Activated naive CD8-positive, alpha-beta T cell treated with anti-CD3 and anti-CD28 coated beads, Interleukin-2, amount 10 ng/mL, durations not matched to agents 7 days and 5 days (primary cell): ENCODE measurements at regions not wholly inside any gene's neighbourhood (a gene's known extent, or its start where the extent isn't known, plus 50 kb on each side); places are given as distances from the start of the nearest gene placed in this dataset.

Experiments
- ATAC-seq: fragments of 150-1000 bp; cut with Tn5 transposase; one replicate; pipeline ENCODE4 v1.10.0; 2021; ENCODE audit warnings: low read depth, moderate library complexity
- POLR2A ChIA-PET: fragments of 350-600 bp; sonication (Branson Sonifier 250); formaldehyde crosslinking; loops from one replicate; lab custom pipeline; 2021; ENCODE audit warnings: antibody characterized with exemption; lab: Charles Lee
- DNase-seq: peaks from one replicate; pipeline ENCODE4 v3.0.0; 2021
- H3K27ac Mint-ChIP-seq: one replicate; pipeline ENCODE4 v1.8.0; 2022; ENCODE audit warnings: mild to moderate bottlenecking, mixed read lengths
- H3K27me3 Mint-ChIP-seq: one replicate; pipeline ENCODE4 v1.8.0; 2022; ENCODE audit warnings: mild to moderate bottlenecking, moderate library complexity, mixed read lengths
- H3K36me3 Mint-ChIP-seq: one replicate; pipeline ENCODE4 v1.8.0; 2021; ENCODE audit warnings: mild to moderate bottlenecking, mixed read lengths
- H3K4me1 Mint-ChIP-seq: one replicate; pipeline ENCODE4 v1.8.0; 2021; ENCODE audit warnings: mixed read lengths
- H3K4me3 Mint-ChIP-seq: one replicate; pipeline ENCODE4 v1.8.0; 2022; ENCODE audit warnings: mild to moderate bottlenecking, moderate library complexity, mixed read lengths
- H3K9me3 Mint-ChIP-seq: one replicate; pipeline ENCODE4 v1.8.0; 2021; ENCODE audit warnings: mixed read lengths

- H3K4me1 Mint-ChIP-seq = no peaks in the 10 kb centered on the region
- no peaks in the 10 kb centered on the region for H3K9me3 Mint-ChIP-seq
- DNase-seq (no peak), ATAC-seq (no peak)
- peaks cover 2% of the 10 kb centered on the region for H3K27me3 Mint-ChIP-seq
- POLR2A ChIA-PET = no interaction called here
- no peaks in the 10 kb centered on the region for H3K36me3 Mint-ChIP-seq
- H3K4me3 Mint-ChIP-seq = no peak overlapping the region
- H3K27ac Mint-ChIP-seq = no peak overlapping the region
Observed at GRCh38 chr14:94936401-94936892, 166.5 kb upstream of the GSC start.

GRCh38 chr14:94935706-94936300, 165.9 kb upstream of the GSC start:
- ATAC-seq = no peak
- Mint-ChIP-seq H3K27me3 (peaks cover 2% of the 10 kb centered on the region), H3K36me3 (no peaks in the 10 kb centered on the region), H3K9me3 (no peaks in the 10 kb centered on the region), H3K27ac (no peak overlapping the region), H3K4me1 (peaks cover 3% of the 10 kb centered on the region), H3K4me3 (no peak overlapping the region)
- POLR2A ChIA-PET = no interaction called here
- no peak for DNase-seq

- H3K27ac Mint-ChIP-seq = no peak overlapping the region
- no peaks in the 10 kb centered on the region for H3K9me3 Mint-ChIP-seq
- H3K27me3 Mint-ChIP-seq = peaks cover 2% of the 10 kb centered on the region
- no peaks in the 10 kb centered on the region for H3K36me3 Mint-ChIP-seq
- POLR2A ChIA-PET = no interaction called here
- H3K4me1 Mint-ChIP-seq = peaks cover 3% of the 10 kb centered on the region
- DNase-seq (no peak), ATAC-seq (no peak)
- no peak overlapping the region for H3K4me3 Mint-ChIP-seq
Observed at GRCh38 chr14:94934276-94934810, 164.4 kb upstream of the GSC start.

- POLR2A ChIA-PET = no interaction called here
- ATAC-seq = no peak
- DNase-seq = no peak
- Mint-ChIP-seq H3K27ac (no peak overlapping the region), H3K9me3 (no peaks in the 10 kb centered on the region), H3K36me3 (no peaks in the 10 kb centered on the region), H3K4me1 (peaks cover 3% of the 10 kb centered on the region), H3K4me3 (no peak overlapping the region), H3K27me3 (peaks cover 2% of the 10 kb centered on the region)
Observed at GRCh38 chr14:94933486-94933885, 163.6 kb upstream of the GSC start.

GRCh38 chr14:94932589-94932988, 162.7 kb upstream of the GSC start:
- no peak overlapping the region for H3K4me3 Mint-ChIP-seq
- no peaks in the 10 kb centered on the region for H3K9me3 Mint-ChIP-seq
- POLR2A ChIA-PET = no interaction called here
- no peak overlapping the region for H3K27ac Mint-ChIP-seq
- no peak for DNase-seq
- ATAC-seq = no peak
- peaks cover 2% of the 10 kb centered on the region for H3K27me3 Mint-ChIP-seq
- H3K36me3 Mint-ChIP-seq = no peaks in the 10 kb centered on the region
- peaks cover 3% of the 10 kb centered on the region for H3K4me1 Mint-ChIP-seq

- Mint-ChIP-seq H3K9me3 (peaks cover 1% of the 10 kb centered on the region), H3K27me3 (peaks cover 2% of the 10 kb centered on the region), H3K4me3 (no peak overlapping the region), H3K36me3 (no peaks in the 10 kb centered on the region), H3K4me1 (peaks cover 3% of the 10 kb centered on the region), H3K27ac (no peak overlapping the region)
- POLR2A ChIA-PET = no interaction called here
- DNase-seq = no peak
- no peak for ATAC-seq
Observed at GRCh38 chr14:94930690-94931089, 160.8 kb upstream of the GSC start.

GRCh38 chr14:94929354-94929753, 159.4 kb upstream of the GSC start:
- Mint-ChIP-seq H3K4me1 (peaks cover 3% of the 10 kb centered on the region), H3K4me3 (no peak overlapping the region), H3K27me3 (no peaks in the 10 kb centered on the region), H3K9me3 (peaks cover 1% of the 10 kb centered on the region), H3K27ac (no peak overlapping the region), H3K36me3 (no peaks in the 10 kb centered on the region)
- DNase-seq = no peak
- ATAC-seq = no peak
- POLR2A ChIA-PET = no interaction called here

- ATAC-seq (no peak), DNase-seq (no peak)
- H3K27me3 Mint-ChIP-seq = peaks cover 2% of the 10 kb centered on the region
- H3K9me3 Mint-ChIP-seq = peaks cover 1% of the 10 kb centered on the region
- POLR2A ChIA-PET = no interaction called here
- no peak overlapping the region for H3K27ac Mint-ChIP-seq
- no peak overlapping the region for H3K4me3 Mint-ChIP-seq
- no peaks in the 10 kb centered on the region for H3K36me3 Mint-ChIP-seq
- H3K4me1 Mint-ChIP-seq = peaks cover 3% of the 10 kb centered on the region
Observed at GRCh38 chr14:94926176-94926575, 156.3 kb upstream of the GSC start.

GRCh38 chr14:94925416-94926173, 155.7 kb upstream of the GSC start:
- H3K36me3 Mint-ChIP-seq = no peaks in the 10 kb centered on the region
- peaks cover 1% of the 10 kb centered on the region for H3K9me3 Mint-ChIP-seq
- no peaks in the 10 kb centered on the region for H3K4me1 Mint-ChIP-seq
- ATAC-seq (no peak), DNase-seq (no peak)
- H3K4me3 Mint-ChIP-seq = no peak overlapping the region
- no peak overlapping the region for H3K27ac Mint-ChIP-seq
- peaks cover 2% of the 10 kb centered on the region for H3K27me3 Mint-ChIP-seq
- POLR2A ChIA-PET = no interaction called here

- H3K4me1 Mint-ChIP-seq = no peaks in the 10 kb centered on the region
- ATAC-seq = no peak
Observed at GRCh38 chr14:94924189-94924588, 154.3 kb upstream of the GSC start.

GRCh38 chr14:94923786-94924185, 153.9 kb upstream of the GSC start:
- Mint-ChIP-seq H3K4me3 (no peak overlapping the region), H3K27me3 (peaks cover 2% of the 10 kb centered on the region), H3K27ac (no peak overlapping the region), H3K9me3 (peaks cover 1% of the 10 kb centered on the region), H3K4me1 (no peaks in the 10 kb centered on the region), H3K36me3 (no peaks in the 10 kb centered on the region)
- no peak for DNase-seq
- no peak for ATAC-seq
- POLR2A ChIA-PET = no interaction called here

More at GRCh38 chr14:94924189-94924588, 154.3 kb upstream of the GSC start:
- POLR2A ChIA-PET = no interaction called here
- H3K4me3 Mint-ChIP-seq = no peak overlapping the region
- peaks cover 2% of the 10 kb centered on the region for H3K27me3 Mint-ChIP-seq
- peaks cover 1% of the 10 kb centered on the region for H3K9me3 Mint-ChIP-seq
- H3K36me3 Mint-ChIP-seq = no peaks in the 10 kb centered on the region
- no peak overlapping the region for H3K27ac Mint-ChIP-seq
- DNase-seq = no peak

- no peak overlapping the region for H3K27ac Mint-ChIP-seq
- H3K4me3 Mint-ChIP-seq = no peak overlapping the region
- H3K9me3 Mint-ChIP-seq = peaks cover 1% of the 10 kb centered on the region
- no peaks in the 10 kb centered on the region for H3K4me1 Mint-ChIP-seq
- no peak for DNase-seq
- ATAC-seq = no peak
- H3K27me3 Mint-ChIP-seq = peaks cover 2% of the 10 kb centered on the region
- POLR2A ChIA-PET = no interaction called here
- H3K36me3 Mint-ChIP-seq = no peaks in the 10 kb centered on the region
Observed at GRCh38 chr14:94922595-94923239, 152.8 kb upstream of the GSC start.

GRCh38 chr14:94921882-94922585, 152.1 kb upstream of the GSC start:
- Mint-ChIP-seq H3K27me3 (peaks cover 2% of the 10 kb centered on the region), H3K9me3 (peaks cover 1% of the 10 kb centered on the region), H3K36me3 (no peaks in the 10 kb centered on the region), H3K4me1 (no peaks in the 10 kb centered on the region), H3K27ac (no peak overlapping the region), H3K4me3 (no peak overlapping the region)
- POLR2A ChIA-PET = no interaction called here
- ATAC-seq (no peak), DNase-seq (no peak)
